MM.1S (cell line): ENCODE measurements at regions not wholly inside any gene's neighbourhood (a gene's known extent, or its start where the extent isn't known, plus 50 kb on each side); places are given as distances from the start of the nearest gene placed in this dataset.

Experiments
- EZH2 ChIP-seq: fragments of 300-600 bp; sonication (generic); optimal IDR thresholded peaks from 2 replicates; pipeline ENCODE3; 2017; ENCODE audit warnings: low read depth, mild to moderate bottlenecking, antibody characterized with exemption, low read length, mixed read lengths
- EZH2phosphoT487 ChIP-seq: fragments of 300-600 bp; sonication (generic); IDR thresholded peaks from 2 replicates; pipeline ENCODE4 v1.6.1; 2018; ENCODE audit warnings: antibody characterized with exemption, low read length
- TF ChIP-seq, protein P1 (sequence below): fragments of 300-600 bp; sonication (generic); IDR thresholded peaks from 2 replicates; pipeline ENCODE4 v1.5.1; 2016; ENCODE audit warnings: antibody characterized with exemption, low read length, mixed read lengths

DNA sequence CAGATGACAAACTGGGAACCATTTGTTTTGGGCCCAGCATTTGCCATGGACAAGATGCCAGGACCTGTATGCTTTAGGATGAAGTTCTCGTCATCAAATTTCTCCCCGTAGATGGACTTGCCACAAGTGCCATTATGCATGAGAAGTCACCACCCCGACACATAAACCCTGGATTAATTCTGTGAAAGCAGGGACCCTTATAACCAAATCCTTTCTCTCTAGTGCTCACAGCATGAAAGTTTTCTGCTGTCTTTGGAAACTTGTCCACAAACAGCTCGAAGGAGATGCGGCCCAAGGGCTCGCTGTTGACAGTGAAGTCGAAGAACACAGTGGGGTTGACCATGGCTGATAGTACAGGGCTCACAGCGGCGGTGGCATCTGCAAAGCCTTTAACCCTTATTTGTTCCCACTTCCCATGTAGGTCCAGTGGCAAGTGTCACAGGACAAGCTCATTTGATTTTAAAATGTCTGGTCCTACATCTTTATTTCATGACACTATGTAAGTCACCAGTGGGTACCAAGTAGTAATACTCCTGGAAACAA, 75.2 kb upstream of the MIR17HG start:
- TF ChIP-seq EZH2phosphoT487 (no peak), EZH2 (no peak)
- TF ChIP-seq, protein P1, sequence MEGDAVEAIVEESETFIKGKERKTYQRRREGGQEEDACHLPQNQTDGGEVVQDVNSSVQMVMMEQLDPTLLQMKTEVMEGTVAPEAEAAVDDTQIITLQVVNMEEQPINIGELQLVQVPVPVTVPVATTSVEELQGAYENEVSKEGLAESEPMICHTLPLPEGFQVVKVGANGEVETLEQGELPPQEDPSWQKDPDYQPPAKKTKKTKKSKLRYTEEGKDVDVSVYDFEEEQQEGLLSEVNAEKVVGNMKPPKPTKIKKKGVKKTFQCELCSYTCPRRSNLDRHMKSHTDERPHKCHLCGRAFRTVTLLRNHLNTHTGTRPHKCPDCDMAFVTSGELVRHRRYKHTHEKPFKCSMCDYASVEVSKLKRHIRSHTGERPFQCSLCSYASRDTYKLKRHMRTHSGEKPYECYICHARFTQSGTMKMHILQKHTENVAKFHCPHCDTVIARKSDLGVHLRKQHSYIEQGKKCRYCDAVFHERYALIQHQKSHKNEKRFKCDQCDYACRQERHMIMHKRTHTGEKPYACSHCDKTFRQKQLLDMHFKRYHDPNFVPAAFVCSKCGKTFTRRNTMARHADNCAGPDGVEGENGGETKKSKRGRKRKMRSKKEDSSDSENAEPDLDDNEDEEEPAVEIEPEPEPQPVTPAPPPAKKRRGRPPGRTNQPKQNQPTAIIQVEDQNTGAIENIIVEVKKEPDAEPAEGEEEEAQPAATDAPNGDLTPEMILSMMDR = no peak
